ENCODE measurements at regions not wholly inside any gene's neighbourhood (a gene's known extent, or its start where the extent isn't known, plus 50 kb on each side); places are given as distances from the start of the nearest gene placed in this dataset.

DNA sequence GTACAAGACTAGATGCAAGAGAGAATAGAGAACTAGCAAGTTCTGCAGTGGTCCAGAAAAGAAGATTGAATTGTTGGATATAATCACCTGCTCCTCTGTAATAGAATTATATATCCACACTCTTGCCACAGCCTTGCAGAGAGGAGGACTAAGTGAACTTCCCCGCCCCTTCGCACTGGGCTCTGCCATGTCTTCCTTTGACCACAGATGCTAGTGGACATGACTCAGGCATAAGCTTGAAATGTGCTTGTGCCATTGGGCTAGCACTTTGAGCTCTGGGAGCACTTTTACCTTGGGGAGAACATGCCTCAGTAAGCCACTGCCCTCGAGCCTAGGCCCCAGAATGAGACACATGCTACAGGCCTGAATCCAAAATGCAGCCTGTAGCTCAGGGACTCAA is 113.5 kb upstream of the RASA1 start:
- TF ChIP-seq, protein P1, sequence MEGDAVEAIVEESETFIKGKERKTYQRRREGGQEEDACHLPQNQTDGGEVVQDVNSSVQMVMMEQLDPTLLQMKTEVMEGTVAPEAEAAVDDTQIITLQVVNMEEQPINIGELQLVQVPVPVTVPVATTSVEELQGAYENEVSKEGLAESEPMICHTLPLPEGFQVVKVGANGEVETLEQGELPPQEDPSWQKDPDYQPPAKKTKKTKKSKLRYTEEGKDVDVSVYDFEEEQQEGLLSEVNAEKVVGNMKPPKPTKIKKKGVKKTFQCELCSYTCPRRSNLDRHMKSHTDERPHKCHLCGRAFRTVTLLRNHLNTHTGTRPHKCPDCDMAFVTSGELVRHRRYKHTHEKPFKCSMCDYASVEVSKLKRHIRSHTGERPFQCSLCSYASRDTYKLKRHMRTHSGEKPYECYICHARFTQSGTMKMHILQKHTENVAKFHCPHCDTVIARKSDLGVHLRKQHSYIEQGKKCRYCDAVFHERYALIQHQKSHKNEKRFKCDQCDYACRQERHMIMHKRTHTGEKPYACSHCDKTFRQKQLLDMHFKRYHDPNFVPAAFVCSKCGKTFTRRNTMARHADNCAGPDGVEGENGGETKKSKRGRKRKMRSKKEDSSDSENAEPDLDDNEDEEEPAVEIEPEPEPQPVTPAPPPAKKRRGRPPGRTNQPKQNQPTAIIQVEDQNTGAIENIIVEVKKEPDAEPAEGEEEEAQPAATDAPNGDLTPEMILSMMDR (IDR thresholded peaks at IDR 0.05), result no peak
- no peaks in the 10 kb centered on the region for H3K9me3 ChIP-seq (replicated peaks in 1 of 2; ENCODE audit: control insufficient read depth in 1 of 2, insufficient read depth in 1 of 2, low read length in 2 of 2)
- no peaks in the 10 kb centered on the region for H3K79me2 ChIP-seq (ENCODE audit: insufficient read depth, low read length)
- 95% methylated on average over 2 of the region's 3 CpGs for WGBS (ENCODE audit: insufficient coverage)
- Mint-ChIP-seq H3K27ac (no peak overlapping the region), H3K36me3 (no peaks in the 10 kb centered on the region), H3K4me3 (no peak overlapping the region), H3K9me3 (peaks cover 0 to 4% (median 0%) of the 10 kb centered on the region in 7 donors), H3K27me3 (ENCODE audit: low read depth in 3 of 3) (peaks cover 0 to 2% (median 0%) of the 10 kb centered on the region in 3 donors), H3K4me1 (peaks cover 13% of the 10 kb centered on the region)
- intact Hi-C loops (cut with micrococcal nuclease), result no loop called here
- H3K4me2 ChIP-seq (replicated peaks; ENCODE audit: extremely low read depth, low read length, poor library complexity, severe bottlenecking), result no peak overlapping the region
- DNase-seq, result no peak
- H4K20me1 ChIP-seq (ENCODE audit: insufficient read depth, low read length), result no peaks in the 10 kb centered on the region
- no peaks in the 10 kb centered on the region for H3K36me3 ChIP-seq (replicated peaks in 1 of 2; ENCODE audit: control insufficient read depth in 1 of 2, insufficient read depth in 2 of 2, low read length in 2 of 2)
- H2AFZ ChIP-seq (ENCODE audit: insufficient read depth, low read depth, low read length, poor library complexity, severe bottlenecking), result no peak overlapping the region
- peaks cover 8 to 10% of the 10 kb centered on the region in 2 donors for H3K4me1 ChIP-seq (ENCODE audit: control insufficient read depth in 1 of 2, insufficient read depth in 2 of 2, low read length in 2 of 2)
- H3K9ac ChIP-seq (ENCODE audit: insufficient read depth, low read length, poor library complexity, severe bottlenecking), result no peak overlapping the region
- H3K27me3 ChIP-seq (ENCODE audit: control insufficient read depth in 2 of 2, insufficient read depth in 2 of 2, low read length in 2 of 2), result no peaks in the 10 kb centered on the region
- no peak overlapping the region for H3K27ac ChIP-seq (ENCODE audit: low read depth in 1 of 2, low read length in 2 of 2)
- H3K4me3 ChIP-seq (replicated peaks in 1 of 3; ENCODE audit: low read depth in 2 of 3, low read length in 3 of 3), result no peak overlapping the region

DNA sequence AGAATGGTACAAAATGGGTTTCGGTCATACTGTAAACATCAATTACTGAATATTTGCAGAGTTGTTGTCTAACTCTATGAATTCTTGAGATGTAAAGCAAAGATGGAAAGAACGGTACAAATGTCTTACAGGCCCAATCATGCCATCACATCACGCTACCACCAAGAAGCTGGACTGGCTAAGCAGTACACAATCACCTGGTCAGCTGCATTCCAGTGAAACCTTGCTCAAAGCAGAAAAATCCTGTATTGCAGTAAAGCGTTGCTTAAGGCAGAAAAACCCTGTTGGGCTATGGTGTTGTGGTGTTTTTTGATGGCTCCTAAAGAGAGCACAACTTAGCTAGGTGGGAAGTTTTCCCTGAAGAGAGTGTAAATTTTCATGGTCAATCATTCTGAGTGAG is 112.6 kb upstream of the RASA1 start:
- Histone ChIP-seq H3K27ac (ENCODE audit: low read depth in 1 of 2, low read length in 2 of 2) (no peak overlapping the region), H3K9ac (ENCODE audit: insufficient read depth, low read length, poor library complexity, severe bottlenecking) (no peak overlapping the region), H3K9me3 (replicated peaks in 1 of 2; ENCODE audit: control insufficient read depth in 1 of 2, insufficient read depth in 1 of 2, low read length in 2 of 2) (no peaks in the 10 kb centered on the region), H4K20me1 (ENCODE audit: insufficient read depth, low read length) (no peaks in the 10 kb centered on the region), H3K79me2 (ENCODE audit: insufficient read depth, low read length) (no peaks in the 10 kb centered on the region), H3K4me1 (ENCODE audit: control insufficient read depth in 1 of 2, insufficient read depth in 2 of 2, low read length in 2 of 2) (peaks cover 8 to 10% of the 10 kb centered on the region in 2 donors), H2AFZ (ENCODE audit: insufficient read depth, low read depth, low read length, poor library complexity, severe bottlenecking) (no peak overlapping the region), H3K4me2 (replicated peaks; ENCODE audit: extremely low read depth, low read length, poor library complexity, severe bottlenecking) (no peak overlapping the region), H3K4me3 (replicated peaks in 1 of 3; ENCODE audit: low read depth in 2 of 3, low read length in 3 of 3) (no peak overlapping the region), H3K27me3 (ENCODE audit: control insufficient read depth in 2 of 2, insufficient read depth in 2 of 2, low read length in 2 of 2) (no peaks in the 10 kb centered on the region), H3K36me3 (replicated peaks in 1 of 2; ENCODE audit: control insufficient read depth in 1 of 2, insufficient read depth in 2 of 2, low read length in 2 of 2) (no peaks in the 10 kb centered on the region)
- H3K27me3 Mint-ChIP-seq (ENCODE audit: low read depth in 3 of 3), result peaks cover 0 to 1% (median 0%) of the 10 kb centered on the region in 3 donors
- intact Hi-C loops (cut with micrococcal nuclease), result no loop called here
- no peaks in the 10 kb centered on the region for H3K36me3 Mint-ChIP-seq
- peaks cover 0 to 4% (median 0%) of the 10 kb centered on the region in 7 donors for H3K9me3 Mint-ChIP-seq
- H3K27ac Mint-ChIP-seq, result no peak overlapping the region
- no peak overlapping the region for H3K4me3 Mint-ChIP-seq
- no peak for DNase-seq
- TF ChIP-seq, protein P1 (IDR thresholded peaks at IDR 0.05), result no peak
- 100% methylated on average over 1 of the region's 4 CpGs for WGBS (ENCODE audit: insufficient coverage)
- peaks cover 13% of the 10 kb centered on the region for H3K4me1 Mint-ChIP-seq

Measured in CD14-positive monocyte (primary cell).